Kidney capillary endothelial cell (primary cell): ENCODE measurements at regions not wholly inside any gene's neighbourhood (a gene's known extent, or its start where the extent isn't known, plus 50 kb on each side); places are given as distances from the start of the nearest gene placed in this dataset.

ENCODE experiments used
- DNase-seq: peaks from one replicate; pipeline ENCODE4 v3.0.0-alpha.2; 2018; ENCODE audit warnings: low spot score

DNA sequence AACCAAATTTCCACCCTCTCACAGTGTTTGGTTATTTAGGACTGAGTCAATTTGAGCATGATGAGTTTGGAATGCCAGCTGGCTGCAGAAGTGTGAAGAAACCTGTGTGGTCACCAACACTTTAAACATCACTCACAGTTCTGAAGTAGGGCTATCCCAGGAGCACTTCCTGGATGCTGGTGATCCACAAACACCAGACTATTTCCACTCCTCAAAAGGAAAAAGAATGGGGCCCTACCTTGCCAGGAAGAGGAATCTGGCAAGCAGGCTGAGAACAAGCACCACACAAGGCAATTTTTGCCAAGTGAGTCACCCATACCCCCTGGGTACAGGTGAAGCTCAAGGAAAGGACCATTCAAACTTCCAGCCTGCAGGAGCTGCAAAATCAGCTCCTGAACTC, 294.2 kb upstream of the PTGER4 start:
- no peak for DNase-seq

DNA sequence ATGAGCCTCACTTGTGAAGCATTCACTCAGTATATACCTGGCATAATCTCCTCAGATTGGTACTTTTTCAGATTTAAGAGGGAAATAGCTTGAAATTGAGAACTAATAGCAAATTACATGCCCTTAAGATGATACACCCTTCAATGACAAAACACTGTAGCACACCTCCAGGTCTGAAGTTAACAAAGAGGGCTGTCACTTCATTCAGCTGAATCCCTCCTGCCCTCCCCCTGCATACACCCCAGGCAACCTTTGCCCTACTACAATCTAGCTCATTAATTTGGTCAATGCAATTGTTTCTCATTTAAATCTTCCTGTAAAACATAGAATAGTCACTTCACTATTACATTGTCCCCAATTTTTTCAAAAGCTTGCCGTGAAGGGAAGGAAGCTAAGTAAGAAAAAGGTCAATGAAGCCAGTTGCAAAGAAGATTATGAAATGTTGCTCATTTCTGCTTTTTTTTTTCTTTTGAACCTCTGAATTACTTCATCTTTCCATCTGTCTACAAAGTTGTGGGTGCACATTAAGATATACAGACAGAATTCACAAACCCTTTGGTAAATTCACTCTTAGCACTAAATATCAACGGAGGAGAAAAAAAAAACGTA, 294.8 kb upstream of the PTGER4 start:
- no peak for DNase-seq

- no peak for DNase-seq
Observed at GRCh38 chr5:40383749-40384651, 295.7 kb upstream of the PTGER4 start.

GRCh38 chr5:40381676-40382363, 297.9 kb upstream of the PTGER4 start:
- peak; percentile 51 for DNase-seq

DNA sequence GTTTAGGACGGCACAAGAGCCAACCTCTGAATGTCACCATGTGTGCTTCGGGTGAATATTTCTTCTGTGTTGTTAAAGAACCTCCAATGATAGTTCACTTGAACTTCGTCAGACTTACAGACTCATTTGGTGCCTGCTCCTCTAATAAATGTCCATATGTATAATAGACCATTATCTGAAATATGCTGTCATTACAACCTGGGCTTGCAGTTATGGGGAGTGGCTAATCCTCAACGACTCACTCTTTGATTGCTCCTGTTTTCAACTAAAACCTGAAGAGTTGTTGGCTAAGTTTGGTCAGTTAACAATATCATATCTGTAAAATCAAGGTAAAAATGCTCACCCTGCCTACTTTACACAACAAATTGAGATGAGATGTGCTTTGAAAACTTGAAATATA, 298.7 kb upstream of the PTGER4 start:
- no peak for DNase-seq

GRCh38 chr5:40378396-40379177, 301.1 kb upstream of the PTGER4 start:
- no peak for DNase-seq

DNA sequence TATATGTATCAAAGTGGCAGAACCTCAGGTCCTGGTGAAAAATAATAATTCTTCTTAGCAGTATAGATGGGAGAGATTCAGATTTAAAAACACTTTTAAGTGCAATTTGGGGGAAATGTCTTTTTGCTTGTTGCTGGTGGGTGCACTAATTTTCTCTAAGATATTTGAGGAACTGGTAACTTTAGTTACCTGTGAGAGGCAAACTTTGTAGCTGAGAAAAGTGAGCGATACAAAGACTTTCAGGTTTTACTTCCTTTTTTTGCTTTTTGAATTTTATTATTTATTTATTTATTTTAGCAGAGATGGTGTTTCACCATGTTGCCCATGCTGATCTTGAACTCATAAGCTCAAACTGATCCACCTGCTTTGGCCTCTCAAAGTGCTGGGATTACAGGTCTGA, 303.1 kb upstream of the PTGER4 start:
- no peak for DNase-seq

- DNase-seq, result no peak
Observed at GRCh38 chr5:40374853-40375252, 304.9 kb upstream of the PTGER4 start.

GRCh38 chr5:40368200-40368599, 311.5 kb upstream of the PTGER4 start:
- no peak for DNase-seq

DNA sequence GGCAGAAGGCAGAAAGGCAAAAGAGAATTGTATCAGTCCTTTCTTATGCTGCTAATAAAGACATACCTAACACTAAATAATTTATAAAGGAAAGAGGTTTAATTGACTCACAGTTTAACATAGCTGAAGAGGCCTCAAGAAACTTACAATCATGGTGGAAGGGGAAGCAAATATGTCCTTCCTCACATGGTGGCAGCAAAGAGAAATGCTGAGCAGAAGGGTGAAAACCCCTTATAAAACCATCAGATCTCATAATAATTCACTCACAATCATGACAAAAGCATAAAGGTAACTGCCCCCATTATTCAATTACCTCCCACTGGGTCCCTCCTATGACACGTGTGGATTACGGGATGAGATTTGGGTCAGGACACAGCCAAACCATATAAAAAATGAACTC, 312.5 kb upstream of the PTGER4 start:
- no peak for DNase-seq

GRCh38 chr5:40365342-40366330, 314.1 kb upstream of the PTGER4 start:
- DNase-seq, result no peak

DNA sequence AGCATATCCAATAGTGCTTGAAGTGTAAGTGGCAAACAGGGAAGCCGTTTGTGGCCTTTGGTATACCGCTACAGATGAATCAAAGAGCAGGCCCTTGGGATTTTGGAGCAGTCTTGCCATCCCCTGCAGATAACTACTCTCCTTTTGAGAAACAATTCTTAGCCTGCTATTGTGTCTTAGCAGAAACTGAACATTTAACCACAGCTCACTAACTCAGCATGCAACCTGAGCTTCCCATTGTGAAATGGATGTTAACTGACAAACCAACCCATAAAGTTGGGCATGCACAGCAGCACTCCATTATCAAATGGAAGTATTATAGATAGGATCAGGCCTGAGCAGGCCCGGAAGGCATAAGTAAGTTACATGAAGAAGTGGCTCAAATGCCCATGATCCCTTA, 315.3 kb upstream of the PTGER4 start:
- DNase-seq, result no peak

- DNase-seq, result no peak
Observed at GRCh38 chr5:40361378-40361777, 318.3 kb upstream of the PTGER4 start.

- no peak for DNase-seq
Observed at GRCh38 chr5:40360685-40361084, 319.0 kb upstream of the PTGER4 start.

- DNase-seq, result no peak
Observed at GRCh38 chr5:40359832-40360231, 319.9 kb upstream of the PTGER4 start.

- DNase-seq, result no peak
Observed at GRCh38 chr5:40359093-40359492, 320.6 kb upstream of the PTGER4 start.

- DNase-seq, result no peak
Observed at GRCh38 chr5:40356248-40356647, 323.5 kb upstream of the PTGER4 start.

- no peak for DNase-seq
Observed at GRCh38 chr5:40355846-40356245, 323.9 kb upstream of the PTGER4 start.

DNA sequence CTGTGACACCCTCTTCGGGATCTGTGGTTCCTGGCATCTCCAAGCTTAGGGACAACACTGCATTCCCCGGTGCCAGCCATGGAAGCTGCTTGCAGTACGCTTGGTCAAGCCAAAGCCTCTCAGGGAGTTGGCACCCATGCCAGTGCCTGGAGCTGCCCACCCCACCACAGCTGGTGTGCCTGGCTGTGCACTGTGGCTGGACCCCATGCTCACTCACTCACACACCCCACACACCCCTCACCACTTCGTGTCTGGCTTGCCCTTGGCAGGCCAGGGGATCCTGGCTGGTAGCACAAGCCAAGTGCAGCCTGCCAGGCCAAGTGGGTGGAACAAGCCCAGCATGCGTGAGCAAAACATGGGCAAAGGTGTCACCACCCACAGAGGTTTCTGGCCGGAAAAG, 324.5 kb upstream of the PTGER4 start:
- DNase-seq, result no peak

DNA sequence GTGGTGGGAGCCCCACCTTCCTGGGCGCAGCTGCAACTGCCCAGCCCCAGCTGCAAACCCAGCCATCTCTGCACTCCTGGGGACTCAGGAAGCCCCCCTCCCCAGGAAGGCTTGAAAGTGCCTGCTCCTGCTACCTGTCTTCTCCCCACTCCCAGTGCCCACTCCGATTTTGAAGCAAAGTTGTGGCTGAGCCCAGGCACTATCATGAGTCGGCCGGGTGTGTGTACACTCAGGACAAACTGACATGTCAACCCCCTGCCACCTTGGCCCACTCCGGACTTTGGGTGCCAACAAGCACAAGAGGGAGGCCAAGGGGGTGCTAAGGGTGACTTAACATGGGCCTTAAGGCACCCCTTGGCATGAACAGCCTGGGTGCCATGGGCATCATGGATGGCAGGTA, 325.5 kb upstream of the PTGER4 start:
- DNase-seq, result no peak

DNA sequence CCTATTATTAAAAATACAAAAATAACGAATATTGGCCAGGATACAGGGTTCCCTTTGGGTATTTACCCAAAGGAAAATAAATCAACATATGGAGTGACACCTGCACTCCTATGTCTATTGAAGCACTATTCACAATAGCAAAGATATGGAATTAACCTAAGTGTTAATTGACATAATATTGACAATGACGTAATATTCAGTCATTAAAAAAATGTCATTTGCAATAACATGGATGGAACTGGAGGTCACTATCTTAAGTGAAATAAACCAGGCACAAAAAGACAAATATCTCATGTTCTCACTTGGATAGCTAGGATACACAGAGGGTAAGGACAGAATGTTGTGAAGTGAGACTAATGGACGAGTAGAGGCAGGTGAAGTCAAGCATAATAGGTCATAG, 326.3 kb upstream of the PTGER4 start:
- no peak for DNase-seq
